ENCODE measurements at regions not wholly inside any gene's neighbourhood (a gene's known extent, or its start where the extent isn't known, plus 50 kb on each side); places are given as distances from the start of the nearest gene placed in this dataset.

DNA sequence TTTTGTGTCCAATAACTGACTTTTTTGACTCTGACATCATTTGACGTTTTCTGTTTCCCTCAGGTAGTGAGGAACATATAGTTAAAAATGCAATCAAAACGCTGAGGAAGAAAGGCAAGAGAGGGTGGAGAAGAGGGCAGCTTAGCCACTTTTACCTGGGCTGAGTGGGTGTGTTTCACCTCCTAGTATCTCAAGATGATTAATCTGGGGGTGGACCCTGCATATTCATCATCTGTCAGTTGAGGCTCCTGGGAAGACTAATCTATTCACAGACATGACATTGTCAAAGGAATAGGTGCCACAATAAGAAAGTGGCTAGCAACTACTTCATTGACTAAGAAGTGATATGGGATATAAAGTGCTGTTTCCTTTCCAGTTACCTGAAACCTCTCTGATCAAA, 331.5 kb upstream of the RARB start:
- TF ChIP-seq, protein P1, sequence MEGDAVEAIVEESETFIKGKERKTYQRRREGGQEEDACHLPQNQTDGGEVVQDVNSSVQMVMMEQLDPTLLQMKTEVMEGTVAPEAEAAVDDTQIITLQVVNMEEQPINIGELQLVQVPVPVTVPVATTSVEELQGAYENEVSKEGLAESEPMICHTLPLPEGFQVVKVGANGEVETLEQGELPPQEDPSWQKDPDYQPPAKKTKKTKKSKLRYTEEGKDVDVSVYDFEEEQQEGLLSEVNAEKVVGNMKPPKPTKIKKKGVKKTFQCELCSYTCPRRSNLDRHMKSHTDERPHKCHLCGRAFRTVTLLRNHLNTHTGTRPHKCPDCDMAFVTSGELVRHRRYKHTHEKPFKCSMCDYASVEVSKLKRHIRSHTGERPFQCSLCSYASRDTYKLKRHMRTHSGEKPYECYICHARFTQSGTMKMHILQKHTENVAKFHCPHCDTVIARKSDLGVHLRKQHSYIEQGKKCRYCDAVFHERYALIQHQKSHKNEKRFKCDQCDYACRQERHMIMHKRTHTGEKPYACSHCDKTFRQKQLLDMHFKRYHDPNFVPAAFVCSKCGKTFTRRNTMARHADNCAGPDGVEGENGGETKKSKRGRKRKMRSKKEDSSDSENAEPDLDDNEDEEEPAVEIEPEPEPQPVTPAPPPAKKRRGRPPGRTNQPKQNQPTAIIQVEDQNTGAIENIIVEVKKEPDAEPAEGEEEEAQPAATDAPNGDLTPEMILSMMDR (IDR thresholded peaks at IDR 0.05) = no peak
- TF ChIP-seq POLR2A (IDR thresholded peaks at IDR 0.05) = no peak
